GM23248 (cell line): ENCODE measurements at regions not wholly inside any gene's neighbourhood (a gene's known extent, or its start where the extent isn't known, plus 50 kb on each side); places are given as distances from the start of the nearest gene placed in this dataset.

Experiments
- DNase-seq: peaks from one replicate; pipeline ENCODE4 v3.0.0-alpha.2; 2015
- H2AFZ ChIP-seq: fragments of 200-600 bp; sonication (generic); 2 replicates; pipeline ENCODE4 v1.6.1; 2016; ENCODE audit warnings: antibody characterized with exemption
- H3F3A ChIP-seq: fragments of 200-600 bp; sonication (generic); 2 replicates; pipeline ENCODE4 v1.6.1; 2016; ENCODE audit warnings: mild to moderate bottlenecking, antibody characterized with exemption, mixed run types; ENCODE audit not compliant: insufficient read depth
- H3K27ac ChIP-seq: fragments of 200-600 bp; sonication (generic); 2 replicates; pipeline ENCODE4 v1.5.1; 2016; ENCODE audit warnings: mild to moderate bottlenecking
- H3K27me3 ChIP-seq: fragments of 200-600 bp; sonication (generic); replicated peaks from 2 replicates; pipeline ENCODE4 v1.6.1; 2016; ENCODE audit warnings: mild to moderate bottlenecking; ENCODE audit not compliant: insufficient read depth
- H3K36me3 ChIP-seq: fragments of 200-600 bp; sonication (generic); 2 replicates; pipeline ENCODE4 v1.6.1; 2016; ENCODE audit warnings: low read depth, mild to moderate bottlenecking
- H3K4me1 ChIP-seq: fragments of 200-600 bp; sonication (generic); 2 replicates; pipeline ENCODE4 v1.6.1; 2016; ENCODE audit warnings: mild to moderate bottlenecking; ENCODE audit not compliant: insufficient read depth
- H3K4me2 ChIP-seq: fragments of 200-600 bp; sonication (generic); one replicate; pipeline ENCODE4 v1.6.1; 2016; ENCODE audit warnings: mild to moderate bottlenecking; ENCODE audit not compliant: unreplicated experiment
- H3K4me3 ChIP-seq: fragments of 200-600 bp; sonication (generic); 2 replicates; pipeline ENCODE4 v1.5.1; 2016; ENCODE audit warnings: mild to moderate bottlenecking
- H3K79me2 ChIP-seq: fragments of 200-600 bp; sonication (generic); 2 replicates; pipeline ENCODE4 v1.6.1; 2016; ENCODE audit warnings: mild to moderate bottlenecking; ENCODE audit not compliant: insufficient read depth
- H3K9ac ChIP-seq: fragments of 200-600 bp; sonication (generic); 2 replicates; pipeline ENCODE4 v1.6.1; 2016; ENCODE audit warnings: mild to moderate bottlenecking
- H3K9me2 ChIP-seq: fragments of 200-600 bp; sonication (generic); 2 replicates; pipeline ENCODE4 v1.6.1; 2016; ENCODE audit warnings: mixed run types, mild to moderate bottlenecking, moderate library complexity; ENCODE audit not compliant: insufficient read depth
- H3K9me3 ChIP-seq: fragments of 200-600 bp; sonication (generic); one replicate; pipeline ENCODE4 v1.6.1; 2017; ENCODE audit warnings: low read depth
- H4K20me1 ChIP-seq: fragments of 200-600 bp; sonication (generic); 2 replicates; pipeline ENCODE4 v1.6.0; 2016; ENCODE audit not compliant: insufficient read depth
- EZH2 ChIP-seq: fragments of 200-600 bp; sonication (generic); IDR thresholded peaks from 2 replicates; pipeline ENCODE4 v1.6.1; 2018; ENCODE audit warnings: antibody characterized with exemption, mild to moderate bottlenecking; ENCODE audit not compliant: insufficient read depth, poor library complexity, severe bottlenecking
- EZH2phosphoT487 ChIP-seq: fragments of 200-600 bp; sonication (generic); IDR thresholded peaks from 2 replicates; pipeline ENCODE4 v1.6.1; 2018; ENCODE audit warnings: antibody characterized with exemption, moderate library complexity, mild to moderate bottlenecking, low read depth; ENCODE audit not compliant: insufficient read depth
- WGBS, 2 experiments: methylation state at CpG; one replicate each; pipeline ENCODE4 v1.1.6; 2015 to 2017; ENCODE audit warnings: low lambda C conversion rate in 2 of 2, low coverage in 1 of 2; ENCODE audit errors: missing lambda C conversion rate in 2 of 2; 5-methylcytosine and 5-hydroxymethylcytosine counted together
- in situ Hi-C: fragments of 300-500 bp; cut with MboI; formaldehyde crosslinking; loops from 2 replicates; pipeline ENCODE4 v1.15.0; 2020

DNA sequence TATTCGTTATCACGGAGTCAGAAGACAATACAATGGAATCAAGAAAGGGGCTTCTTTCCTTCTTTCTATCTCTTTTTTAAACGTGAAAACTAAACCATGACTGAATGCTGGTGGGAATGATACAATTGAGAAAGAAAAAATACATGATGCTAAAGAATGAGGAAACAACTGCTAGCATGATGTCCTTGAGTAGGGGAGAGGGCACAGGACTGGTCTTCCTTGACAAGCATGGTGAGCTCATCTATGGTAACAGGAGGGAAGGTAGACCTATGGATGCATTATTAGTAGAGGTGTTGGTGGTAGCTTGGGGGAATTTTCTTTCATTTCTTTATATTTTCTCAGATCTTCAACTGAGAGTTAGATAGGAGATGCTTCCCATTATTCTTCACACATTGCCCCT lies 88.9 kb upstream of the COL1A2 start:
- Histone ChIP-seq H3K27ac (no peak overlapping the region), H4K20me1 (no peaks in the 10 kb centered on the region), H3K4me2 (no peak overlapping the region), H2AFZ (no peak overlapping the region), H3K9ac (no peak overlapping the region), H3K36me3 (no peaks in the 10 kb centered on the region), H3F3A (peaks cover 35% of the 10 kb centered on the region), H3K4me3 (no peak overlapping the region), H3K27me3 (no peaks in the 10 kb centered on the region), H3K4me1 (peaks cover 35% of the 10 kb centered on the region), H3K9me3 (no peaks in the 10 kb centered on the region), H3K9me2 (no peaks in the 10 kb centered on the region), H3K79me2 (peaks cover 15% of the 10 kb centered on the region)
- no peak for DNase-seq
- 75 to 78% methylated on average over 3 of the region's 3 CpGs for WGBS, 2 experiments
- in situ Hi-C loops: no loop called here
- no peak for TF ChIP-seq EZH2phosphoT487
- TF ChIP-seq EZH2: no peak

DNA sequence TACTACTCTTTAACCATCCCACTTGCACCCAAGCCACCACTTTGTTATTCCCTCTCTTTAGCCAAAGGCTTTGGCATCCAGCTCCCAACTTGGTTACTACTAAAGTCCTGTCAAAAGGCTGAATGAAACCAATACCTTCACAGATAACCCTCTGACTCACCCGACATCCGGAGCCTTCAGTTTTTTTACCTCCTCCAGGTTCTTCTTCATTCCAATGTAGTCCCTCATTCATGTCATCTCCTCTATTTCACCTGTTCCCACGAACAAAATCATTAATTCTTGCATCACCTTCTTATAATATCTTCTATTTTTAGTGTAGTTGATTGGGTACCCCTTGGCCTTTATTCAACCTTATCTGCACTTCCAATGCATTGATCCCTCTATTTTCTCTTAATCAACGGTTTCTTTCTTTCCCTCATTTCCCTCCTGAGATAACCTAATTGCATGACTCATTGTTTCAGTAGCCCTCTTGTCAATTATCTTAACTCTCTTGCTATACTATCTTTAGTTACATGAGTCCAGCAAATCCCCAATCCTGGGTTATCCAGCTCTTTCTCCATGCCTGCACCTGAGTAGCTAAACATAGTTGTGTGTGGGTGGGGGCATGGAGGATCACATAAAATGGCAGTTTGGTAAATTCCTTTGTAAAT lies 87.2 kb upstream of the COL1A2 start:
- Histone ChIP-seq H3K4me3 (no peak overlapping the region), H3K9me2 (no peaks in the 10 kb centered on the region), H3K27ac (no peak overlapping the region), H3K4me1 (peaks cover 20% of the 10 kb centered on the region), H3K79me2 (peaks cover 8% of the 10 kb centered on the region), H3K36me3 (no peaks in the 10 kb centered on the region), H2AFZ (no peak overlapping the region), H3K27me3 (no peaks in the 10 kb centered on the region), H3F3A (peaks cover 22% of the 10 kb centered on the region), H4K20me1 (no peaks in the 10 kb centered on the region), H3K9ac (no peak overlapping the region), H3K4me2 (no peak overlapping the region), H3K9me3 (no peaks in the 10 kb centered on the region)
- in situ Hi-C loops: no loop called here
- TF ChIP-seq EZH2 (no peak), EZH2phosphoT487 (no peak)
- DNase-seq: no peak
- WGBS, 2 experiments: 90 to 91% methylated on average over 4 of the region's 4 CpGs

DNA sequence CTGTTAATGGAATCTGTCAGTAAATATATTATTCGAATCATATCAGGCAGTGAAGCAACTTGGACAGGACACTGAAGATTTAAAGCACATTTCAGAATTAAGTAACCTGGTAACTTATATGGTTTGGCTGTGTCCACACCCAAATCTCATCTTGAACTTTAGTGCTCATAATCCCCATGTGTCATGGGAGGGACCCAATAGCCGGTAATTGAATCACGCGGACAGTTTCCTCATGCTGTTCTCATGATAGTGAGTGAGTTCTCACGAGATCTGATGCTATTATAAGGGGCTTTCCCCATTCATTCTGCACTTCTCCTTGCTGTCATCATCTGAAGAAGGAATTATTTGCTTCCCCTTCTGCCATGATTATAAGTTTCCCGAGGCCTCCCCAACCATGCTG lies 83.2 kb upstream of the COL1A2 start:
- Histone ChIP-seq H3K9me3 (no peaks in the 10 kb centered on the region), H3K4me3 (no peak overlapping the region), H3K9ac (no peak overlapping the region), H3F3A (peaks cover 7% of the 10 kb centered on the region), H3K27me3 (no peaks in the 10 kb centered on the region), H3K4me1 (peaks cover 25% of the 10 kb centered on the region), H3K36me3 (no peaks in the 10 kb centered on the region), H4K20me1 (no peaks in the 10 kb centered on the region), H3K9me2 (no peaks in the 10 kb centered on the region), H3K4me2 (no peak overlapping the region), H3K79me2 (no peaks in the 10 kb centered on the region), H2AFZ (no peak overlapping the region), H3K27ac (no peak overlapping the region)
- DNase-seq: no peak
- in situ Hi-C loops: no loop called here
- TF ChIP-seq EZH2 (no peak), EZH2phosphoT487 (no peak)
- 92 to 95% methylated on average over 6 of the region's 6 CpGs for WGBS, 2 experiments

DNA sequence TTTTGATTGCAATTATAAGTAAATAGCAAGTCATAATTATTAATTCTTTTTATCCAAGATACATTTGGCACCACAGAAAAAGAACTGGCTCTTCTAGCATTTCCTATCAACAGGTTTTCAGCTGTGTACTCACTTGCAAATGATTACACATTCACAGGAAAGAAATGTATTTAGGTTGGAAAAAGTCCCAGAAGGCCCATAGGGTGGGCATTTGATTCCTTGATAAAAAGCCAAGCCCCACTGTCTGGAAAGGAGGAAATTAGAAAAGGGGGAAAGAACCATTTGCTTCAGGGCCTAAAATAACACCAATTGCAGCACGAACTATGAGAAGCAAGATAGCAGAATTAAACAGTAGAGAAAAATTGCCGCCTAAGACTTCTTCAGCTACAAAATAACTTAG lies 80.8 kb upstream of the COL1A2 start:
- Histone ChIP-seq H3K9ac (peak overlapping the region; percentile 17; the same call in 1 of the 2 replicates), H3K36me3 (no peaks in the 10 kb centered on the region), H3K9me2 (no peaks in the 10 kb centered on the region), H3K4me3 (peak overlapping the region; percentile 15; the same call in 1 of the 2 replicates), H3K27me3 (no peaks in the 10 kb centered on the region), H3K4me2 (peak overlapping the region; percentile 64), H3F3A (peaks cover 7% of the 10 kb centered on the region), H3K79me2 (no peaks in the 10 kb centered on the region), H2AFZ (peak overlapping the region; percentile 54), H3K9me3 (no peaks in the 10 kb centered on the region), H4K20me1 (no peaks in the 10 kb centered on the region), H3K4me1 (peaks cover 25% of the 10 kb centered on the region), H3K27ac (peak overlapping the region; percentile 17)
- DNase-seq: peak; percentile 36
- TF ChIP-seq EZH2phosphoT487 (no peak), EZH2 (no peak)
- 48 to 74% methylated on average over 2 of the region's 2 CpGs for WGBS, 2 experiments
- in situ Hi-C loops: no loop called here
